ENCODE measurements at regions not wholly inside any gene's neighbourhood (a gene's known extent, or its start where the extent isn't known, plus 50 kb on each side); places are given as distances from the start of the nearest gene placed in this dataset.

GRCh38 chr21:23874271-23874670 lies 1733.0 kb downstream of the MRPL39 start:
- no peak for ATAC-seq
- no peak for TF ChIP-seq CTCF (IDR thresholded peaks at IDR 0.05)
- Histone ChIP-seq H3K4me3 (no peak overlapping the region), H3K27me3 (no peaks in the 10 kb centered on the region), H3K36me3 (no peaks in the 10 kb centered on the region), H3K9me3 (no peaks in the 10 kb centered on the region), H3K27ac (no peak overlapping the region), H3K4me1 (no peaks in the 10 kb centered on the region)
- intact Hi-C loops (cut with DNase I): no loop called here
- DNase-seq: no peak

- Histone ChIP-seq H3K27me3 (no peaks in the 10 kb centered on the region), H3K36me3 (no peaks in the 10 kb centered on the region), H3K4me3 (no peak overlapping the region), H3K4me1 (no peaks in the 10 kb centered on the region), H3K9me3 (no peaks in the 10 kb centered on the region), H3K27ac (no peak overlapping the region)
- no peak for TF ChIP-seq CTCF (IDR thresholded peaks at IDR 0.05)
- no peak for DNase-seq
- intact Hi-C loops (cut with DNase I): no loop called here
- no peak for ATAC-seq
Measured at GRCh38 chr21:23861911-23862504, 1745.3 kb downstream of the MRPL39 start.

- Histone ChIP-seq H3K4me3 (no peak overlapping the region), H3K27me3 (no peaks in the 10 kb centered on the region), H3K4me1 (no peaks in the 10 kb centered on the region), H3K27ac (no peak overlapping the region), H3K36me3 (no peaks in the 10 kb centered on the region), H3K9me3 (no peaks in the 10 kb centered on the region)
- intact Hi-C loops (cut with DNase I): no loop called here
- TF ChIP-seq CTCF (IDR thresholded peaks at IDR 0.05): no peak
- no peak for ATAC-seq
- no peak for DNase-seq
Measured at GRCh38 chr21:23858878-23859277, 1748.4 kb downstream of the MRPL39 start.

- intact Hi-C loops (cut with DNase I): no loop called here
Measured at GRCh38 chr21:23853796-23854379, 1753.4 kb downstream of the MRPL39 start.

GRCh38 chr21:23837564-23837963 lies 1769.7 kb downstream of the MRPL39 start:
- Histone ChIP-seq H3K27ac (no peak overlapping the region), H3K4me1 (no peaks in the 10 kb centered on the region), H3K36me3 (no peaks in the 10 kb centered on the region), H3K9me3 (no peaks in the 10 kb centered on the region), H3K4me3 (no peak overlapping the region), H3K27me3 (no peaks in the 10 kb centered on the region)
- TF ChIP-seq CTCF (IDR thresholded peaks at IDR 0.05): no peak
- no peak for DNase-seq
- intact Hi-C loops (cut with DNase I): no loop called here
- ATAC-seq: no peak

More at GRCh38 chr21:23853796-23854379, 1753.4 kb downstream of the MRPL39 start:
- TF ChIP-seq CTCF (IDR thresholded peaks at IDR 0.05): peak; percentile 52
- DNase-seq: no peak
- H3K4me1 ChIP-seq: no peaks in the 10 kb centered on the region
- H3K4me3 ChIP-seq: no peak overlapping the region
- no peaks in the 10 kb centered on the region for H3K9me3 ChIP-seq
- H3K36me3 ChIP-seq: no peaks in the 10 kb centered on the region
- ATAC-seq: peak; percentile 65
- H3K27ac ChIP-seq: no peak overlapping the region
- H3K27me3 ChIP-seq: no peaks in the 10 kb centered on the region
